OCI-LY7 (cell line): ENCODE measurements at regions not wholly inside any gene's neighbourhood (a gene's known extent, or its start where the extent isn't known, plus 50 kb on each side); places are given as distances from the start of the nearest gene placed in this dataset.

Experiments
- BruUV-seq: library from RNA; stranded (reverse); fragments of 400-500 nt; replicated peaks from 2 replicates; lab custom pipeline; 2021; lab: Mats Ljungman, UMichigan
- CTCF ChIA-PET: fragments of 300-600 bp; sonication (Branson Sonifier 250); formaldehyde crosslinking; loops from one replicate; lab custom pipeline; 2022; ENCODE audit warnings: antibody characterized with exemption; ENCODE audit not compliant: unreplicated experiment; lab: Charles Lee
- POLR2A ChIA-PET: fragments of 300-600 bp; sonication (Branson Sonifier 250); formaldehyde crosslinking; loops from one replicate; lab custom pipeline; 2022; ENCODE audit warnings: antibody characterized with exemption; lab: Charles Lee
- DNase-seq: peaks from one replicate; pipeline ENCODE4 v3.0.0-alpha.2; 2015; ENCODE audit warnings: low spot score
- H2AFZ ChIP-seq: fragments of 200-600 bp; sonication (generic), shearing (Covaris generic); 2 replicates; pipeline ENCODE4 v1.6.1; 2014; ENCODE audit warnings: mild to moderate bottlenecking, antibody characterized with exemption, low read length, moderate library complexity
- H3K27ac ChIP-seq: fragments of 200-600 bp; sonication (generic); 2 replicates; pipeline ENCODE4 v1.5.1; 2014; ENCODE audit warnings: mixed run types, low read depth, mild to moderate bottlenecking, moderate library complexity, low read length, inconsistent platforms; ENCODE audit not compliant: poor library complexity, severe bottlenecking
- H3K36me3 ChIP-seq: fragments of 200-600 bp; sonication (generic); 2 replicates; pipeline ENCODE4 v1.6.1; 2014; ENCODE audit warnings: mild to moderate bottlenecking, antibody characterized with exemption, low read length, moderate library complexity, mixed read lengths; ENCODE audit not compliant: insufficient read depth
- H3K4me1 ChIP-seq: fragments of 200-600 bp; sonication (generic); 2 replicates; pipeline ENCODE4 v1.5.1; 2014; ENCODE audit warnings: mild to moderate bottlenecking, low read length; ENCODE audit not compliant: insufficient read depth, poor library complexity, severe bottlenecking
- H3K4me2 ChIP-seq: fragments of 200-600 bp; sonication (generic); 2 replicates; pipeline ENCODE4 v1.6.1; 2014; ENCODE audit warnings: mild to moderate bottlenecking, low read length
- H3K4me3 ChIP-seq: fragments of 200-600 bp; sonication (generic); 2 replicates; pipeline ENCODE4 v1.5.1; 2014; ENCODE audit warnings: mild to moderate bottlenecking, low read depth, low read length; ENCODE audit not compliant: poor library complexity, severe bottlenecking
- H3K79me2 ChIP-seq: fragments of 200-600 bp; sonication (generic); 2 replicates; pipeline ENCODE4 v1.6.1; 2016; ENCODE audit warnings: low read depth, mild to moderate bottlenecking, low read length, moderate library complexity, mixed read lengths; ENCODE audit not compliant: insufficient read depth
- H3K9me2 ChIP-seq: fragments of 200-600 bp; sonication (generic); 2 replicates; pipeline ENCODE4 v1.6.1; 2016; ENCODE audit warnings: mild to moderate bottlenecking, low read length, mixed read lengths; ENCODE audit not compliant: insufficient read depth
- H3K9me3 ChIP-seq: fragments of 200-600 bp; sonication (generic); 2 replicates; pipeline ENCODE4 v1.6.1; 2014; ENCODE audit warnings: mild to moderate bottlenecking, mixed run types, low read length, mixed read lengths
- H4K20me1 ChIP-seq: fragments of 200-600 bp; sonication (generic); 2 replicates; pipeline ENCODE4 v1.6.1; 2014; ENCODE audit warnings: mild to moderate bottlenecking, antibody characterized with exemption, low read length, moderate library complexity, mixed read lengths; ENCODE audit not compliant: insufficient read depth
- CTCF ChIP-seq: fragments of 200-600 bp; sonication (generic); conservative IDR thresholded peaks from 2 replicates; pipeline ENCODE4 v1.5.1; 2014; ENCODE audit warnings: mild to moderate bottlenecking, antibody characterized with exemption, low read length, moderate library complexity, mixed read lengths
- EZH2phosphoT487 ChIP-seq: fragments of 200-600 bp; sonication (generic); IDR thresholded peaks from 2 replicates; pipeline ENCODE4 v1.6.1; 2018; ENCODE audit warnings: low read depth, borderline replicate concordance, mild to moderate bottlenecking, mixed run types, antibody characterized with exemption, low read length, moderate library complexity, mixed read lengths
- intact Hi-C: fragments of 100-400 bp; cut with micrococcal nuclease; formaldehyde crosslinking; loops from one replicate; pipeline ENCODE4 v1.10.0; 2022; ENCODE audit not compliant: unreplicated experiment

GRCh38 chr16:86122681-86123342 is 223.8 kb downstream of the IRF8 start:
- H2AFZ ChIP-seq, result no peak overlapping the region
- no peak overlapping the region for H3K4me2 ChIP-seq
- ChIA-PET POLR2A (no interaction called here), CTCF (no interaction called here)
- no peaks in the 10 kb centered on the region for H3K4me1 ChIP-seq
- TF ChIP-seq CTCF (no peak), EZH2phosphoT487 (no peak)
- no peak for DNase-seq
- H3K27ac ChIP-seq, result no peak overlapping the region
- intact Hi-C loops, result no loop called here
- H4K20me1 ChIP-seq, result no peaks in the 10 kb centered on the region
- no peaks in the 10 kb centered on the region for H3K9me3 ChIP-seq
- H3K9me2 ChIP-seq, result no peaks in the 10 kb centered on the region
- H3K36me3 ChIP-seq, result no peaks in the 10 kb centered on the region
- BruUV-seq, result no TSS peak
- no peaks in the 10 kb centered on the region for H3K79me2 ChIP-seq
- no peak overlapping the region for H3K4me3 ChIP-seq

GRCh38 chr16:86124321-86124720 is 225.4 kb downstream of the IRF8 start:
- Histone ChIP-seq H4K20me1 (no peaks in the 10 kb centered on the region), H3K4me3 (no peak overlapping the region), H3K36me3 (no peaks in the 10 kb centered on the region), H3K4me2 (no peak overlapping the region), H3K9me3 (no peaks in the 10 kb centered on the region), H2AFZ (no peak overlapping the region), H3K27ac (no peak overlapping the region), H3K9me2 (no peaks in the 10 kb centered on the region), H3K4me1 (no peaks in the 10 kb centered on the region), H3K79me2 (no peaks in the 10 kb centered on the region)
- TF ChIP-seq CTCF, result no peak
- TF ChIP-seq EZH2phosphoT487, result no peak
- no peak for DNase-seq
- no TSS peak for BruUV-seq
- ChIA-PET CTCF (no interaction called here), POLR2A (no interaction called here)
- intact Hi-C loops, result no loop called here

- Histone ChIP-seq H2AFZ (no peak overlapping the region), H3K27ac (no peak overlapping the region), H3K9me3 (no peaks in the 10 kb centered on the region), H3K9me2 (no peaks in the 10 kb centered on the region), H3K4me3 (no peak overlapping the region), H3K36me3 (no peaks in the 10 kb centered on the region), H4K20me1 (no peaks in the 10 kb centered on the region), H3K79me2 (no peaks in the 10 kb centered on the region), H3K4me2 (no peak overlapping the region), H3K4me1 (no peaks in the 10 kb centered on the region)
- DNase-seq, result no peak
- ChIA-PET POLR2A (no interaction called here), CTCF (no interaction called here)
- intact Hi-C loops, result no loop called here
- BruUV-seq, result no TSS peak
- TF ChIP-seq EZH2phosphoT487, result no peak
- TF ChIP-seq CTCF, result no peak
Observed at GRCh38 chr16:86126891-86127290, 227.9 kb downstream of the IRF8 start.
